ENCODE measurements at regions not wholly inside any gene's neighbourhood (a gene's known extent, or its start where the extent isn't known, plus 50 kb on each side); places are given as distances from the start of the nearest gene placed in this dataset.
"Not testable (repeated sequence)": the region's sequence is repeated elsewhere in the genome, so short reads cannot be mapped to it uniquely, and the experiment has no call there.

DNA sequence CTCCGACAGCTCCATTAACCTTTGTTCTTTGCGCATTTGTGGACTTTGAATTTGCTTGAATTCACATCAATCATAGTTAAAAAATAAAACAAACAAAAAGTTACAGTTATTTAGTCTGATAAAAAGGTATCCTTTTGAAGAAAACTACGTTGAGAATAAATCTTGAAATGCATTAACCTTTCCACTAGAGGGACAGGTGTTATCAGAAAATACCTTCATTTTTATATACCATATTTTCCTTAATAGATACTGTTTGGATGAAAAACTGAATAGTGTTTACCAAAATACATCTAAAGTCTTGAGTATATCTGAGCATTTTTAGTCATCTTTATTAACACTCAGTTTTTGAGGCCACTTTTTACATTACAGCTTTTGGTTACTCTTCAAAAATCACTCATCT lies 371.9 kb downstream of the ZWINT start:
- no peaks in the 10 kb centered on the region for H3K9me3 Mint-ChIP-seq (ENCODE audit: low read depth)
- no peaks in the 10 kb centered on the region for H3K36me3 Mint-ChIP-seq (ENCODE audit: insufficient read depth)
- H3K27me3 Mint-ChIP-seq = no peaks in the 10 kb centered on the region
- no peak overlapping the region for H3K4me3 Mint-ChIP-seq (ENCODE audit: low read depth)
- H3K4me1 Mint-ChIP-seq (ENCODE audit: low read depth) = peaks cover 1% of the 10 kb centered on the region
- DNase-seq (ENCODE audit: low spot score, unreplicated experiment) = no peak
- TF ChIP-seq, protein P1, sequence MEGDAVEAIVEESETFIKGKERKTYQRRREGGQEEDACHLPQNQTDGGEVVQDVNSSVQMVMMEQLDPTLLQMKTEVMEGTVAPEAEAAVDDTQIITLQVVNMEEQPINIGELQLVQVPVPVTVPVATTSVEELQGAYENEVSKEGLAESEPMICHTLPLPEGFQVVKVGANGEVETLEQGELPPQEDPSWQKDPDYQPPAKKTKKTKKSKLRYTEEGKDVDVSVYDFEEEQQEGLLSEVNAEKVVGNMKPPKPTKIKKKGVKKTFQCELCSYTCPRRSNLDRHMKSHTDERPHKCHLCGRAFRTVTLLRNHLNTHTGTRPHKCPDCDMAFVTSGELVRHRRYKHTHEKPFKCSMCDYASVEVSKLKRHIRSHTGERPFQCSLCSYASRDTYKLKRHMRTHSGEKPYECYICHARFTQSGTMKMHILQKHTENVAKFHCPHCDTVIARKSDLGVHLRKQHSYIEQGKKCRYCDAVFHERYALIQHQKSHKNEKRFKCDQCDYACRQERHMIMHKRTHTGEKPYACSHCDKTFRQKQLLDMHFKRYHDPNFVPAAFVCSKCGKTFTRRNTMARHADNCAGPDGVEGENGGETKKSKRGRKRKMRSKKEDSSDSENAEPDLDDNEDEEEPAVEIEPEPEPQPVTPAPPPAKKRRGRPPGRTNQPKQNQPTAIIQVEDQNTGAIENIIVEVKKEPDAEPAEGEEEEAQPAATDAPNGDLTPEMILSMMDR (IDR thresholded peaks at IDR 0.05; ENCODE audit: unreplicated experiment) = peak; percentile 18
- no peak overlapping the region for H3K27ac Mint-ChIP-seq

DNA sequence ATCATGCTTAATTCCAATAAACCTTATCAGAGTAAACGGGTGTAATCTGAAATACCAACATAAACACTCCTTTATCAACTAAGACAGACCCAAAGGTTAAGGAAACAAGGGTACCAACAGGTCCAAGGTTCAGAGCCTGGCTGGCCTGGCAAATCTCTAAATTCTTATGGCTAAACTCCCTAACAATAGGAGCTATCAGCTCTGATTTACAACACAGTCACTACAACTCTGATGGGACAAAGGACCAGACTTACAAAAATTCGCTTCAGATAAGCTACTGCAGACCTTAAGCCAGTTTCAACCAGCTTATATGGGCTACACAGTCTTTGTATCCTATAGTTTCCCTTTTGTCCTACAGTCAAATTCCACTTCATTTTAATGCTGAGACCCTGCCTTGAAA lies 381.9 kb downstream of the ZWINT start:
- DNase-seq (ENCODE audit: low spot score, unreplicated experiment) = no peak
- H3K27ac Mint-ChIP-seq = no peak overlapping the region

GRCh38 chr10:55966101-55966500 lies 395.0 kb downstream of the ZWINT start:
- no peak overlapping the region for H3K27ac Mint-ChIP-seq
- H3K4me1 Mint-ChIP-seq (ENCODE audit: low read depth) = no peaks in the 10 kb centered on the region
- no peaks in the 10 kb centered on the region for H3K27me3 Mint-ChIP-seq
- DNase-seq (ENCODE audit: low spot score, unreplicated experiment) = no peak
- no peaks in the 10 kb centered on the region for H3K36me3 Mint-ChIP-seq (ENCODE audit: insufficient read depth)
- H3K4me3 Mint-ChIP-seq (ENCODE audit: low read depth) = no peak overlapping the region
- TF ChIP-seq, protein P1 (IDR thresholded peaks at IDR 0.05; ENCODE audit: unreplicated experiment) = no peak
- H3K9me3 Mint-ChIP-seq (ENCODE audit: low read depth) = no peaks in the 10 kb centered on the region

More for the DNA sequence above, 381.9 kb downstream of the ZWINT start:
- Mint-ChIP-seq H3K9me3 (ENCODE audit: low read depth) (no peaks in the 10 kb centered on the region), H3K36me3 (ENCODE audit: insufficient read depth) (no peaks in the 10 kb centered on the region), H3K4me1 (ENCODE audit: low read depth) (peaks cover 13% of the 10 kb centered on the region), H3K27me3 (no peaks in the 10 kb centered on the region), H3K4me3 (ENCODE audit: low read depth) (no peak overlapping the region)
- TF ChIP-seq, protein P1 (IDR thresholded peaks at IDR 0.05; ENCODE audit: unreplicated experiment) = no peak

DNA sequence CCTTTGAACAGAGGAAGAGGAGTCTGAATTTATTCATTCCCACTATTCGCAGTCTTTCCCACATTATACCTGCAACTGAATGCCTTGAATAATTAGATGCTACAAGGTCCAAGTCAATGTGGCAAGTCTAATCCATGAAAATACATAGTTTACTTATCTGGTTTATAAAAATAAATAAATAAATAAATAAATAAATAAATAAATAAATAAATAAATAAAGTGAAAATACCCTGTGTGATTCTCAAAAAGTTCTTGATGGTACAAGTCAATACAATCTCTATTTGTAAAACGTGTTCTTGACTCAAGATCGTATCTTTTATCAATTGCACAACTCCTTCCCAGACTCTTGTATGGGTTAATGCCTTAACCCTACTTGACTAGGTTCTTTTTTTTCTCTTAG lies 417.7 kb downstream of the ZWINT start:
- no peak for DNase-seq (ENCODE audit: low spot score, unreplicated experiment)

DNA sequence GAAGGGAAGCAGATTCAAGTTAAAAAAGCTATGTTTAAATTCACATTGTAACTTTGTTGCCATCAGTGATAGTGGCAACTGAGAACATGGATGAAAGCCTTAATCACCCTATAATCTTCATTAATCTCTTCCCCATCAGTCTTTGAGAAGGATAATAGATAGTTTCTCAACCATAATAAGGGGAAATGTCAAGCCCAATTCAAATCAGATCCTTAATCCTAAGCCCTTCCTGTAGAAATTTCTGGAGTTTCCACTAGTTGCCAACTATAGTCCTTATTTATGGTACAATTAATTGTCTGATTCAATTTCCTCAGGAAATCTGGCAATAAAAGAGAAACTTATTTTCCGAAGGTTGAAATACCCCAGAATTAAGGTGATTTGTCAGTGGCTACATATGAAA lies 431.8 kb downstream of the ZWINT start:
- H3K9me3 Mint-ChIP-seq (ENCODE audit: low read depth) = no peaks in the 10 kb centered on the region
- no peaks in the 10 kb centered on the region for H3K36me3 Mint-ChIP-seq (ENCODE audit: insufficient read depth)
- DNase-seq (ENCODE audit: low spot score, unreplicated experiment) = no peak
- H3K4me3 Mint-ChIP-seq (ENCODE audit: low read depth) = no peak overlapping the region
- no peak overlapping the region for H3K27ac Mint-ChIP-seq
- no peaks in the 10 kb centered on the region for H3K27me3 Mint-ChIP-seq
- H3K4me1 Mint-ChIP-seq (ENCODE audit: low read depth) = no peaks in the 10 kb centered on the region
- TF ChIP-seq, protein P1 (IDR thresholded peaks at IDR 0.05; ENCODE audit: unreplicated experiment) = no peak

More for the DNA sequence above, 417.7 kb downstream of the ZWINT start:
- Mint-ChIP-seq H3K9me3 (ENCODE audit: low read depth) (peaks cover 5% of the 10 kb centered on the region), H3K4me1 (ENCODE audit: low read depth) (no peaks in the 10 kb centered on the region), H3K36me3 (ENCODE audit: insufficient read depth) (no peaks in the 10 kb centered on the region), H3K27me3 (no peaks in the 10 kb centered on the region), H3K4me3 (ENCODE audit: low read depth) (no peak overlapping the region), H3K27ac (no peak overlapping the region)
- TF ChIP-seq, protein P1 (IDR thresholded peaks at IDR 0.05; ENCODE audit: unreplicated experiment) = no peak

DNA sequence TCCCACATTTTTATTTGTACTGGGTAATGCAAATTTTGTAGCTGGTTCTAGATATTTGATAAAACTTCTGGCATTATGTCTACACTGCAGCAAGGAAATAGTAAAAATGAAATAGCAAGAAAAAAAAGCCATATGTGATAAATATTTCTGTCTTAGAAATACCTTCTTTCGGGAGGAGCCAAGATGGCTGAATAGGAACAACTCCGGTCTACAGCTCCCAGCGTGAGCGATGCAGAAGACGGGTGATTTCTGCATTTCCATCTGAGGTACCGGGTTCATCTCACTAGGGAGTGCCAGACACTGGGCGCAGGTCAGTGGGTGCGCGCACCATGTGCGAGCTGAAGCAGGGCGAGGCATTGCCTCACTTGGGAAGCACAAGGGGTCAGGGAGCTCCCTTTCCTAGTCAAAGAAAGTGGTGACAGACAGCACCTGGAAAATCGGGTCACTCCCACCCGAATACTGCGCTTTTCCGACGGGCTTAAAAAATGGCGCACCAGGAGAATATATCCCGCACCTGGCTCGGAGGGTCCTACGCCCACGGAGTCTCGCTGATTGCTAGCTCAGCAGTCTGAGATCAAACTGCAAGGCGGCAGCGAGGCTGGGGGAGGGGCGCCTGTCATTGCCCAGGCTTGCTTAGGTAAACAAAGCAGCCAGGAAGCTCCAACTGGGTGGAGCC lies 461.4 kb downstream of the ZWINT start:
- Mint-ChIP-seq H3K4me3 (ENCODE audit: low read depth) (peak overlapping the region; percentile 96), H3K27ac (peak overlapping the region; percentile 98), H3K4me1 (ENCODE audit: low read depth) (peaks cover 12% of the 10 kb centered on the region)
- not testable (repeated sequence) for H3K36me3 Mint-ChIP-seq (ENCODE audit: insufficient read depth); H3K27me3 Mint-ChIP-seq; H3K9me3 Mint-ChIP-seq (ENCODE audit: low read depth)
- DNase-seq (ENCODE audit: low spot score, unreplicated experiment) = peak; percentile 29
